GM12892 (cell line): ENCODE measurements at regions not wholly inside any gene's neighbourhood (a gene's known extent, or its start where the extent isn't known, plus 50 kb on each side); places are given as distances from the start of the nearest gene placed in this dataset.

ENCODE experiments used
- POLR2A ChIP-seq: IDR thresholded peaks from 2 replicates; pipeline ENCODE4 v1.6.1; 2011; ENCODE audit warnings: low read depth, low read length, control low read depth
- POLR2AphosphoS5 ChIP-seq: IDR thresholded peaks from 2 replicates; pipeline ENCODE4 v1.6.1; 2011; ENCODE audit warnings: low read depth, low read length, control low read depth
- TAF1 ChIP-seq: IDR thresholded peaks from 2 replicates; pipeline ENCODE4 v1.6.1; 2011; ENCODE audit warnings: low read depth, mild to moderate bottlenecking, control low read depth, low read length, borderline replicate concordance

DNA sequence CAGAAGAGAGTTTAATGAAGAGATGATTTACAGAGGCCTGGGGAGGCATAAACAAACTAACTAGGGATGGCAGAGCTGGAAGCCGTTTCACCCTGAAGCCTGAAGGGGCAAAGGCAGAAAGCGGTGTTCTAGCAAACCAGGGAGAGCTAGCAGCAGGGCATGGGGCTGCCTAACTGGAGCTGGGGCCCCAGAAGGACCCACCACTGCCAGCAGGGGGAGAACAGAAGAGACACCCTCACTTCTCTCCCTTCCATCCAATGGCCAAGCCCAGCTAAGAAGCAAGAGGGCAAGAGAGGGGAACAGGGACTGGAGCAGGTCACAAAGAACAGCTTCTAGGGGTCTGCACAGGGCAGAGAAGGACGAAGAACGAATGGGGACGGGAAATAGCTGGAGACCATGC is 195.5 kb downstream of the KATNAL1 start:
- TF ChIP-seq POLR2AphosphoS5, result no peak
- TF ChIP-seq TAF1, result no peak
- no peak for TF ChIP-seq POLR2A
